Activated CD4-positive, alpha-beta memory T cell treated with anti-CD3 and anti-CD28 coated beads, Interleukin-2, amount 10 ng/mL, durations not matched to agents 7 days and 5 days (primary cell): ENCODE measurements at regions not wholly inside any gene's neighbourhood (a gene's known extent, or its start where the extent isn't known, plus 50 kb on each side); places are given as distances from the start of the nearest gene placed in this dataset.

Source experiments
- CTCF ChIA-PET: fragments of 350-600 bp; sonication (Branson Sonifier 250); formaldehyde crosslinking; loops from one replicate; lab custom pipeline; 2021; ENCODE audit warnings: antibody characterized with exemption, inconsistent platforms; lab: Charles Lee
- POLR2A ChIA-PET: fragments of 350-600 bp; sonication (Branson Sonifier 250); formaldehyde crosslinking; loops from one replicate; lab custom pipeline; 2021; ENCODE audit warnings: antibody characterized with exemption; lab: Charles Lee
- DNase-seq: peaks from one replicate; pipeline ENCODE4 v3.0.0-alpha.2; 2020
- H3K27ac Mint-ChIP-seq: one replicate; pipeline ENCODE4 v1.8.0; 2021; ENCODE audit warnings: mild to moderate bottlenecking, mixed read lengths
- H3K27me3 Mint-ChIP-seq: one replicate; pipeline ENCODE4 v1.8.0; 2021; ENCODE audit warnings: mixed read lengths
- H3K36me3 Mint-ChIP-seq: one replicate; pipeline ENCODE4 v1.8.0; 2021; ENCODE audit warnings: low read depth, mixed read lengths
- H3K4me1 Mint-ChIP-seq: one replicate; pipeline ENCODE4 v1.8.0; 2021; ENCODE audit warnings: mixed read lengths
- H3K4me3 Mint-ChIP-seq: one replicate; pipeline ENCODE4 v1.8.0; 2021; ENCODE audit warnings: mild to moderate bottlenecking, mixed read lengths
- H3K9me3 Mint-ChIP-seq: one replicate; pipeline ENCODE4 v1.8.0; 2021; ENCODE audit warnings: mixed read lengths

DNA sequence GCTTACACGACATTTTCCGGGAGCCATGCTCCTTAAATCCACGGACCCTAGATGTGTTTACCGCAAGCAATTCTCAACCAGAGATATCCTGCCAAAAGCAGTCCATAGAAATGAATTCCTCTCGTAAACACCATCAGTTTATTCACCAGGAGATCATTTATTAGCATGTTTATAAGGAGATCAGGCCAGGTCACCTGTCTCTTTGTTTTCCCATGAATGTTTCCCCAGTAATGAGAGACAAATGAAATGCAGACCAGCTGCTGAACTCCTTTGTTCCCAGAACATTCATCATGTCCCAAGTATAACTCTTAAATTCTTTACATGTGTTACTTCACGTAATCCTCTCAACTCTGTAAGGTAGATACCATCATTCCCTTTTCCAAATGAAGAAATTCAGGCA lies 137.1 kb downstream of the DDX53 start:
- H3K9me3 Mint-ChIP-seq, result no peaks in the 10 kb centered on the region
- ChIA-PET POLR2A (no interaction called here), CTCF (no interaction called here)
- DNase-seq, result no peak
- H3K27me3 Mint-ChIP-seq, result no peaks in the 10 kb centered on the region
- H3K4me1 Mint-ChIP-seq, result no peaks in the 10 kb centered on the region
- H3K36me3 Mint-ChIP-seq, result no peaks in the 10 kb centered on the region
- H3K4me3 Mint-ChIP-seq, result no peak overlapping the region
- H3K27ac Mint-ChIP-seq, result no peak overlapping the region

DNA sequence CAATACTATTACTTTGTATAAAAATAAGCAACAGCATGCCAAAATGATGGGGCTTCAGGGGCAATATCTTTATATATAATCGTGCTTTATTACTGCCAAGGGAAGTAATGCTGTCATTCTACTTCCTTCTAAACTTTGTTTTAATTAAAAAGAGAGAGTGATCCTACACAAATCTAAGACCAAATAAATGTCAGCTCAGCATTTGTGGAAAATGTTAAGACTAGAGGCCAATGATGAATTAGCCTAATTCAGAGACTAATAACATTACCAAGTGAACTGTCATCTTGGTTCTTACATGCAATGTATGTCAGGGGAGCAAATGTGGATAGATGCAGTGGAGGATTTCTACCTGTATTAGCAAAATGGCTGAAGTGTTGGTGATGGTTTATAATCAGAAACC lies 166.4 kb upstream of the PTCHD1 start:
- POLR2A ChIA-PET, result no interaction called here
- Mint-ChIP-seq H3K36me3 (no peaks in the 10 kb centered on the region), H3K27me3 (no peaks in the 10 kb centered on the region), H3K4me3 (no peak overlapping the region), H3K9me3 (no peaks in the 10 kb centered on the region), H3K27ac (no peak overlapping the region), H3K4me1 (no peaks in the 10 kb centered on the region)
- CTCF ChIA-PET, result no interaction called here
- DNase-seq, result no peak

DNA sequence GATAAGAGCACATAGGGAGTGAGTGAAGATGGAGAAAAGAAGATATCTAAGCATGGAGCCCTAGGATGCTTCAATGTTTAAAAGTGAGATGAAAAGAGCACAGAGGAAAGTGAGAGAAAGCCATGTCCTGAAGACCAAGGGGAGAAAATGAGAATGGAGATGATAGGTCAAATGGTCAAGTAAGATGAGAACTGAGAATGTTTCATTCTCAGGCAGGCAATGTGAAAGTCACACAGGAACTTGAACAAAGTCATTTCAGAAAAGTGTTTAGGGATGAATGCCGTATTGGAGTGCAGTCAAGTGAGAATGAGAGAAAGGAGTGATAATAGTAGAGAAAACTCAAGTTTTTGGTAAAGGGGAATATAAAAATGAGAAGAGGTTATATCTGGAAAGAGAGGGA lies 148.7 kb upstream of the PTCHD1 start:
- no peak for DNase-seq
- H3K36me3 Mint-ChIP-seq, result no peaks in the 10 kb centered on the region
- ChIA-PET POLR2A (no interaction called here), CTCF (no interaction called here)
- H3K9me3 Mint-ChIP-seq, result no peaks in the 10 kb centered on the region
- H3K4me1 Mint-ChIP-seq, result no peaks in the 10 kb centered on the region
- no peak overlapping the region for H3K27ac Mint-ChIP-seq
- no peak overlapping the region for H3K4me3 Mint-ChIP-seq
- no peaks in the 10 kb centered on the region for H3K27me3 Mint-ChIP-seq

DNA sequence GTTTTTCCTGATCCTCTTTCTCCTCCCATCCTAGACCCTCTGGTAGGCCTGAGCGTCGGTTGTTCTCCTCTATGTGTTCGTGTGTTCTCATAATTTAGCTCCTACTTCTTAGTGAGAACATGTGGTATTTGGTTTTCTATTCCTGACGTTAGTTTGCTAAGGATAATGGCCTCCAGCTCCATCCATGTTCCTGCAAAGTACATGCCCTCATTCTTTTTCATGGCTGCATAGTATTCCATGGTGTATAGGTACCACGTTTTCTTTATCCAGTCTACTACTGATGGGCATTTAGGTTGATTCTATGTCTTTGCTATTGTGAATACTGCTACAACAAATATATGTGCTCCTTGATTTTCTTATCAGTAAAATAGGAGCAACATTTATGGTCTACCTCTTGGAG lies 146.8 kb upstream of the PTCHD1 start:
- Mint-ChIP-seq H3K27me3 (no peaks in the 10 kb centered on the region), H3K9me3 (no peaks in the 10 kb centered on the region), H3K36me3 (no peaks in the 10 kb centered on the region), H3K27ac (no peak overlapping the region), H3K4me3 (no peak overlapping the region), H3K4me1 (no peaks in the 10 kb centered on the region)
- no peak for DNase-seq
- ChIA-PET CTCF (no interaction called here), POLR2A (no interaction called here)

DNA sequence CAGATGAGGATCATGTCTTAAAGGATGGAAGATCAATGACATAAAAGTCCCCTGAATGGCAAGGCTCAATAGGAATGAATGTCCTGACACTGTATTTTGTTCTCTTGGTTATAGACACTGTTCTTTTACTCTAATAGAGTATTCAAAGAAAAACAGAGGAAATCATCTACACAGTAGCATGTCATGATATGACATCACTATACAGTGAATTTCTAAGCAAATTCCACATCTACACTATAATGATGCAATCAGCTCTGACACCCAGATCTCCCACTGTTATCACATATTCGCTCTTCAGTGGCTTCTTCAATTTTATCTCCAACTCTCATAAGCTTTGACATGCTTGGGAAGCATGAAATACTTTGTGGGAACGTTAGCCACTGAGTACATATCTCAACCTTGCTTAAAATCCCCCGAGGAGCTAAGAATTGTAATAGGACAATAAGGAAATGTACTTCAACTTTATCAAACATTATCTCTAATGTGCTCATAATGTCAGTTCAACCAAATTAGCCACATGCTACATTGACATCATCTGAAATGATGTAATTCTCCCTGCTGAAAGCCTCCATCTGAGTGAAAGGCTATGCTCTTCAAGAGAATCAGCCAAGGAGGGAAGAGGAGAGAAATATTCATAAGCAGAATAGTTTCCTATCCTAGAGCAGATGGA lies 139.6 kb upstream of the PTCHD1 start:
- Mint-ChIP-seq H3K27me3 (no peaks in the 10 kb centered on the region), H3K36me3 (no peaks in the 10 kb centered on the region), H3K27ac (no peak overlapping the region), H3K4me3 (no peak overlapping the region), H3K4me1 (no peaks in the 10 kb centered on the region), H3K9me3 (no peaks in the 10 kb centered on the region)
- ChIA-PET POLR2A (no interaction called here), CTCF (interaction anchor here (0.6 kb wide), 1 partner anchor 1110 kb away, joined by 4 read pairs; no protein-coding TSS in a partner anchor)
- DNase-seq, result no peak

DNA sequence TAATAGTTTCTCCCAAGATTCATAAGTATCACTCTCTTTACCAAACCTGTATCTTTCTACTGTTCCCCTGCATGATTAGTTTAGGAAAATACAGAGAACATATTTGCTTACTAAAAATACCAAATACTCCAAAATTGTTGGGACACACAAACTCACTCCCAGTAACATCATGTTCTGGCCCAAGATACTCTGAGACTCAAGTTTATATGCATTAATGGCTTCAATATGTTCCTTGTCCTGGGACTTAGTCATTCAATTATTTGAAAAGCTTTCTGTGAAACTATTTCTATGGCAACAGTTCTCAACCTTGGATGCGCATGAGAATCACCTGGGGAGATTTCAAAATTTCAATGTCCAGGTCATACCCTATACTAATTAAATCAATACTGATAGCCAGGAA lies 138.9 kb upstream of the PTCHD1 start:
- Mint-ChIP-seq H3K36me3 (no peaks in the 10 kb centered on the region), H3K9me3 (no peaks in the 10 kb centered on the region), H3K4me3 (no peak overlapping the region), H3K27me3 (no peaks in the 10 kb centered on the region), H3K4me1 (no peaks in the 10 kb centered on the region), H3K27ac (no peak overlapping the region)
- ChIA-PET POLR2A (no interaction called here), CTCF (interaction anchor here (0.6 kb wide), 1 partner anchor 1111 kb away, joined by 4 read pairs; no protein-coding TSS in a partner anchor)
- DNase-seq, result no peak

DNA sequence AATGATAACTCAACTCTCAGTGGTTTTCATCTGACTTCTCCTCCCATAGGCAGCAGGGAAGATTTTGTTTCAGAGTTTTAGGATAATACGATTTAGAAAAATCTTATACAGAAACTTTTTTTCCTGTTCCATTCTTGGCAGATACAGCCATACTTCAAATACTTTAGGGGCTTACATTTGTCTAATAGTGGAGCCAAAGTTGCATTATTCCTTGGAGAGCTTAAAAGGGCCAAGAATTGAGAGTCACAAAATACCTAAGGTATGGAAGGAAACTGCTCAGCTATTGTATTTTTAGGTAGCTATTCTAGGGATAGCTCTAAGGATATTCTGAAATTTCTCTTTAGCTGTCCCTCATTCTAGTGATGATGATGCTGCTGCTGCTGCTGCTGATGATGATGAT lies 132.9 kb upstream of the PTCHD1 start:
- Mint-ChIP-seq H3K27ac (no peak overlapping the region), H3K4me1 (no peaks in the 10 kb centered on the region), H3K27me3 (no peaks in the 10 kb centered on the region), H3K9me3 (no peaks in the 10 kb centered on the region), H3K36me3 (no peaks in the 10 kb centered on the region), H3K4me3 (no peak overlapping the region)
- ChIA-PET POLR2A (no interaction called here), CTCF (no interaction called here)
- DNase-seq, result no peak

DNA sequence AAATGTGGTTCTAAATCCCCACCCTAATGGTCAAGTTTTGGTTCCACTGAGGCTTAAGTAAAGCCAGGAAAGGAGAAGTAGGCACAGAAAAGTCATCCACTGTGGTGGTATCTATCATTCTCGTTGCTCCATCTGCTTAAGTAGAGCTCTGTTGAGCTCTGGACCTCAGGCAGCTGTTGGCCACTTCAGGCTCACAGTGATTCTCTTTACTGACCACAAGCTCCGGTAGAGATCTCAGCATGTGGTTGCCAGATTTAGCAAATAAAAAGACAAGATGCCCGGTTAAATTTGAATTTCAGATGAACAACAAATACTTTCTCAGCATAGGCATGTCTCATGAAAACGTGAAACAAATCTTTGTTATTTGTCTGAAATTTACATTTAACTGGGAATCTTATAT lies 132.3 kb upstream of the PTCHD1 start:
- POLR2A ChIA-PET, result no interaction called here
- CTCF ChIA-PET, result no interaction called here
- H3K9me3 Mint-ChIP-seq, result no peaks in the 10 kb centered on the region
- no peak overlapping the region for H3K4me3 Mint-ChIP-seq
- H3K4me1 Mint-ChIP-seq, result no peaks in the 10 kb centered on the region
- DNase-seq, result no peak
- no peaks in the 10 kb centered on the region for H3K36me3 Mint-ChIP-seq
- no peaks in the 10 kb centered on the region for H3K27me3 Mint-ChIP-seq
- H3K27ac Mint-ChIP-seq, result no peak overlapping the region

DNA sequence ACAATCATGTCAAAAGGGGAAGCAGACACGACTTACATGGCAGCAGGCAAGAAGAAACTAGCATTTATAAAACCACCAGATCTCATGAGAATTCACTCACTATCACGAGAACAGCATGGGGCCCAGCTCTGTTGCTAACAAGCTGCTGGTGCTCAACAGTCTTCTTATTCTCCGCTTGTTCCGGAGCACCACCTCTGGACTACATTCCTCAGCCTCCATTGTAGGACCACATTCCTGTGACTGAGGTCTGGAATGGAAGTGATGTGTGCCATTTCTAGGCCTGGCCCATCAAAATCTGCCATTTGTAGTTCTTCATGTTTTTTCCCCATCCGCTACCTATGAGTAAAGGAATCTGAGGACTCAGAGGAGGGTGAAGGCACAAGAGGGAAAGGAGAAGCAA lies 111.5 kb upstream of the PTCHD1 start:
- POLR2A ChIA-PET, result no interaction called here
- Mint-ChIP-seq H3K4me3 (no peak overlapping the region), H3K27ac (no peak overlapping the region), H3K36me3 (no peaks in the 10 kb centered on the region), H3K9me3 (no peaks in the 10 kb centered on the region), H3K4me1 (no peaks in the 10 kb centered on the region), H3K27me3 (no peaks in the 10 kb centered on the region)
- CTCF ChIA-PET, result no interaction called here
- DNase-seq, result no peak

DNA sequence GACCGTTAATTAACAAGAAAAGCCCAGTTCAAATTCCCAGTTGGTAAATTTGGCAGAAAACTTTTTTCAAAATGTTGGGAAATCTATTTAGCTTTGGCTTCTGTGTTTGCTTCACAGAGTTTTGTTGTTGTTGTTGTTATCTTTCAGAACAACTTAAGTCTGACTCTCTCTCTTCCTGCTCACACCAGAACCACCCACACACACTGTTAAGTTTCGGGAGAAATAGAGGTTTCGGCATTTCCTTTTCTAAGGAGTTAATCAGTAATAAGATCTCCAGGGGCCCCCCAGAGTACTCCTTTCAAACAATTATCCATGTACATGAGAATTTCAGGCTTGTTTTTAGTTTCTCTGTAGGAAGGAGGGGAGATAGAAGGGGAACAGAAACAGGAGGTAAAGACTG lies 106.2 kb upstream of the PTCHD1 start:
- DNase-seq, result no peak
- H3K27ac Mint-ChIP-seq, result no peak overlapping the region
- no peaks in the 10 kb centered on the region for H3K4me1 Mint-ChIP-seq
- H3K4me3 Mint-ChIP-seq, result no peak overlapping the region
- H3K9me3 Mint-ChIP-seq, result no peaks in the 10 kb centered on the region
- H3K36me3 Mint-ChIP-seq, result no peaks in the 10 kb centered on the region
- ChIA-PET CTCF (no interaction called here), POLR2A (no interaction called here)
- no peaks in the 10 kb centered on the region for H3K27me3 Mint-ChIP-seq

DNA sequence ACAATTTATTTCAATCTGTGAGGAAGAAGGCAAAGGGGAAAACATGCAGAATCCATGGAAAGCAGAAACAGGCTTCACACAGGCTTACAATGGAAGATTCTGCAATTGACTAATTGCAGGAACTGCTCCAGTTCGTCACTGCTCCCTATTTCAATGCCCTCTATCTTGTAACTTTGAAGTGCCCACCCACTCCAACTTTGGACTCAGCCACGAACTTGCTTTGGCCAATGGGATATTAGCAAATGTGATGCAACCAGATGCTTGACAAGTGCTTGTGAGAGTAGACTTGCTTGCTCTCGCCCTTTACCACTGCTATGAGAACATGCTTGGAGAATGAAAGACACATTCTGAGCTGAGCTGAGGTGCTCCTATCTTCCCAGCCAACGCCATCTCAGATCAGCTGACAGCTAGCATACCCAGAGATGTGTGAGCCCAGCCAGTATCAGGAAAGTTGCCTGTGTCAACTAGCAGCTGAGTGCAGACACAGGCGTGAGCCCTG lies 105.7 kb upstream of the PTCHD1 start:
- ChIA-PET CTCF (no interaction called here), POLR2A (no interaction called here)
- Mint-ChIP-seq H3K27me3 (no peaks in the 10 kb centered on the region), H3K27ac (no peak overlapping the region), H3K9me3 (no peaks in the 10 kb centered on the region), H3K4me1 (no peaks in the 10 kb centered on the region), H3K36me3 (no peaks in the 10 kb centered on the region), H3K4me3 (no peak overlapping the region)
- no peak for DNase-seq

DNA sequence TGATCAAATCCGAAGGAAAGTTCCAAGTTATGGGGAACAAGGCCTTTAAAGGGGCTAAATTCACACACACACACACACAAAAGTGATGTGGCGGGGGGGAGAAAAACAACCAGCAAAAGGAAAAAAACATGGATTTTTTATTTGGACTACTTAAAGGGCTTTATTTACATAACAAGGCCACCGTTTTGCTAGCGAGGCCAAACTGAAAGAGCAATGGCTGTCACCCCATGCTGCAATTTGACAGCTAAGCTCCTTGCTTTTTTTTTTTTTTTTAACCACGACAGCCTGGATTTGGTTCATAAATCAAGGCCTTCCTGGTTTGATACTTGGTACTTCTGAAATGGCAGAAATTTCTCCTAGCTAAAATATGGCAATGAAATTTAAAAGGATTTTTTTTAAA lies 99.6 kb upstream of the PTCHD1 start:
- Mint-ChIP-seq H3K4me3 (no peak overlapping the region), H3K27me3 (no peaks in the 10 kb centered on the region), H3K4me1 (no peaks in the 10 kb centered on the region), H3K27ac (no peak overlapping the region), H3K9me3 (no peaks in the 10 kb centered on the region), H3K36me3 (no peaks in the 10 kb centered on the region)
- ChIA-PET CTCF (no interaction called here), POLR2A (no interaction called here)
- no peak for DNase-seq

DNA sequence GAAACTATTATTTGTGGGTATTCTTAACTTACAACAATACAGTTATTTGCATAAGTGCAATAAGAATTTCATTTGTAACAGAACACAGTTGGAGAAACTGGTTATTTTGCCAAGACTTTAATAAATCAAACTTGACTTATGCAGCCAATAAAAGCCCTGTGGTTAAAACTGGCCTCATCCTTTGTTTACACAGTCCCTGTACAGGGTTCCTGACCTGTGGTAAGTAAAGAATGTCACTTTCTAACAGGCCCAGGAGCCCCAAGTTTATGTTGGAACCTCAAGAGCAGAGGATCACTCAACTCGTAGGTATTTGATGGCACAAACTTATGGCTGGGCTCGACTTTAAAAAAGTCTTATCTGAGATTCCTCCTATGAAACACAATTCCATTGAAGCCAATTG lies 88.6 kb upstream of the PTCHD1 start:
- Mint-ChIP-seq H3K27ac (no peak overlapping the region), H3K9me3 (no peaks in the 10 kb centered on the region), H3K27me3 (no peaks in the 10 kb centered on the region), H3K4me3 (no peak overlapping the region), H3K36me3 (no peaks in the 10 kb centered on the region), H3K4me1 (no peaks in the 10 kb centered on the region)
- ChIA-PET POLR2A (no interaction called here), CTCF (no interaction called here)
- DNase-seq, result no peak

DNA sequence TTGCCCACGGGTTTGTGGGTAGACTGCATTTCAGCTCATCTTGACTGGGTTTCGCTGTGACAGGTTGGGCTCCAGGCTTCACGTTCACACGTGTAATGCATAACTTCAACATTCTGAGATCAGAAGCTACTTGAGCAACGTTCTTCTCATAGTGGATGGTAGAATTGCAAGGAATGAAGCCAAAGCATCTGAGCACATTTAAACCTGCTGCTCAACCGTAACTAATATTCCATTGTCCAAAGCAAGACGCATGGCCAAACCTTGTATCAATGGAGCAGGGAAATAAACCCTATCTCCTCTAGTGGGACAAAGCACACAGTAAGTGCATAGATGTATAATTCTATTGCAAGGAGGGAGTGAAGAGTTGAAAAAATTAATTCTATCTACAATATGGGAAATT lies 86.5 kb upstream of the PTCHD1 start:
- H3K36me3 Mint-ChIP-seq, result no peaks in the 10 kb centered on the region
- no peak overlapping the region for H3K27ac Mint-ChIP-seq
- no peak overlapping the region for H3K4me3 Mint-ChIP-seq
- POLR2A ChIA-PET, result no interaction called here
- no peaks in the 10 kb centered on the region for H3K4me1 Mint-ChIP-seq
- H3K9me3 Mint-ChIP-seq, result no peaks in the 10 kb centered on the region
- CTCF ChIA-PET, result no interaction called here
- no peak for DNase-seq
- H3K27me3 Mint-ChIP-seq, result no peaks in the 10 kb centered on the region
